Heart right ventricle (tissue), 16 donors: ENCODE measurements at regions not wholly inside any gene's neighbourhood (a gene's known extent, or its start where the extent isn't known, plus 50 kb on each side); places are given as distances from the start of the nearest gene placed in this dataset.

ENCODE experiments used
- ATAC-seq, 8 donors: fragments of 200-7000 bp; cut with Tn5 transposase; one replicate each; pipeline ENCODE4 v1.9.1; 2020; ENCODE audit warnings: mild to moderate bottlenecking in 8 of 8, moderate library complexity in 8 of 8, moderate number of reproducible peaks in 1 of 8
- DNase-seq, 2 donors: peaks; one replicate each; pipeline ENCODE4 v3.0.0-alpha.2; 2020
- H3K27ac ChIP-seq, 10 donors: fragments of 200-600 bp; sonication (generic) in 2 of 10; one replicate each; pipeline versions ENCODE4 v1.5.0 to v1.8.0; 2020 to 2022; ENCODE audit warnings: mild to moderate bottlenecking in 3 of 10
- H3K27me3 ChIP-seq, 7 donors: fragments of 200-600 bp; one replicate each; pipeline ENCODE4 v1.8.0; 2021 to 2022; ENCODE audit warnings: mild to moderate bottlenecking in 2 of 7
- H3K36me3 ChIP-seq, 9 donors: fragments of 200-600 bp; sonication (generic) in 1 of 9; one replicate each; pipeline versions ENCODE4 v1.5.0 to v1.8.0; 2020 to 2022; ENCODE audit warnings: mild to moderate bottlenecking in 2 of 9
- H3K4me1 ChIP-seq, 9 donors: fragments of 200-600 bp; sonication (generic) in 1 of 9; one replicate each; pipeline versions ENCODE4 v1.5.0 to v1.8.0; 2020 to 2022; ENCODE audit warnings: mild to moderate bottlenecking in 4 of 9
- H3K4me3 ChIP-seq, 10 donors: fragments of 200-600 bp; sonication (generic) in 2 of 10; one replicate each; pipeline versions ENCODE4 v1.5.0 to v1.8.0; 2020 to 2022; ENCODE audit warnings: mild to moderate bottlenecking in 7 of 10, moderate library complexity in 2 of 10
- H3K9me3 ChIP-seq, 11 donors: fragments of 200-600 bp in 10 of 11; sonication (generic) in 2 of 11; one replicate each; pipeline versions ENCODE4 v1.5.0 to v1.8.0; 2013 to 2022; ENCODE audit warnings: mild to moderate bottlenecking in 2 of 11, control low read depth in 1 of 11, moderate library complexity in 1 of 11
- WGBS, 2 donors: extraction: QIAGEN DNeasy Blood & Tissue Kit; methylation state at CpG; one replicate each; pipeline ENCODE4 v1.1.7; 2013; ENCODE audit warnings: inconsistent platforms in 1 of 2; 5-methylcytosine and 5-hydroxymethylcytosine counted together
- intact Hi-C, 10 donors: fragments of 100-400 bp; cut with DNase I; formaldehyde crosslinking; loops; one replicate each; pipeline versions ENCODE4 v1.11.1 to v1.14.2; 2022
- TF ChIP-seq, protein P1 (sequence below), 9 donors: fragments of 200-600 bp; sonication (generic) in 2 of 9; IDR thresholded peaks; one replicate each; pipeline versions ENCODE4 v1.5.0 to v1.8.0; 2021 to 2022; ENCODE audit warnings: antibody characterized with exemption in 9 of 9, mild to moderate bottlenecking in 5 of 9, moderate library complexity in 1 of 9
- donor health status: Arrhythmogenic right ventricular cardiomyopathy.
- donor health status: ischemic (EF 13 %, LVEDD 7.1; RV severe dilation, severe dysfunction).
- donor health status: healthy with polysubstance abuse.
- donor health status: DM: no; HTN: yes; CAD: no.
- donor health status: DM: no; HTN: no; CAD: no.
- donor health status: ischemic (EF 25% LVEDD 6.9; RV normal size, moderate dysfunction).
- donor health status: ischemic (EF 25% LVEDD 5.7; RV mildly dilated, moderate dysfunction).
- donor health status: healthy.
- donor health status: DM: yes; HTN: yes; CAD: no.
- donor health status: Ischemic cardiomyopathy.
- donor health status: ischemic (EF 35%, LVEDD 5.7; RV mildly dilated, moderate dysfunction).
- donor health status: nonischemic (EF 11% LVEDD 7.7; RV severe dilation, severe dysfunction).
- donor health status: DM: yes; HTN: yes; CAD: no.
- donor health status: PGD.
- donor health status: ischemic (EF 29% LVEDD 5.4; RV normal size, mild dysfunction).
- donor health status: nonischemic (EF 23%, LVEDD 6.1; RV moderate dilation, normal function).

DNA sequence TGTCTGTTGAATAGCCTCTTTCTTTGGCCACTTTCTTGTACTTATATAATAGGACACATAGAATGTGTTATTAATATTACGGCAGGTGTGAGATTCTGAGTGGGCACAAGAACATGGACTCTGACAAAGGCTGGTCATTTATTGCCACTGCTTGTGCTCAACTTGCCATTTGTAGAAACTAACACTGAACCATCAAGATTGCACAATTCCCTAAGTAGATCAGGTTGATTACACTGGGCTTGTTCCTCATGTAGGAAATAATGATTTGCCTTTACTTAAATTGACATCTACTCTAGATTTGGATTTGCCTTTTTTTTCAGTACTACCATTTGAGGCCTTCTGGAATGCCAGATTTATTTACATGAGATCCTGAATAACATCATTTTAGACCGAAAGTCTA, 342.7 kb upstream of the CWC22 start:
- no peak for DNase-seq
- H3K36me3 ChIP-seq: no peaks in the 10 kb centered on the region
- no peak overlapping the region for H3K27ac ChIP-seq
- intact Hi-C loops: loop anchor here in 1 of 10 donors (5.0 kb wide), 1 partner anchor 1782 kb away; no protein-coding TSS in a partner anchor
- H3K27me3 ChIP-seq: no peaks in the 10 kb centered on the region
- WGBS, 2 donors: 95 to 97% methylated on average over 2 of the region's 2 CpGs
- H3K9me3 ChIP-seq: no peaks in the 10 kb centered on the region
- no peak overlapping the region for H3K4me3 ChIP-seq
- ATAC-seq: no peak
- TF ChIP-seq, protein P1, sequence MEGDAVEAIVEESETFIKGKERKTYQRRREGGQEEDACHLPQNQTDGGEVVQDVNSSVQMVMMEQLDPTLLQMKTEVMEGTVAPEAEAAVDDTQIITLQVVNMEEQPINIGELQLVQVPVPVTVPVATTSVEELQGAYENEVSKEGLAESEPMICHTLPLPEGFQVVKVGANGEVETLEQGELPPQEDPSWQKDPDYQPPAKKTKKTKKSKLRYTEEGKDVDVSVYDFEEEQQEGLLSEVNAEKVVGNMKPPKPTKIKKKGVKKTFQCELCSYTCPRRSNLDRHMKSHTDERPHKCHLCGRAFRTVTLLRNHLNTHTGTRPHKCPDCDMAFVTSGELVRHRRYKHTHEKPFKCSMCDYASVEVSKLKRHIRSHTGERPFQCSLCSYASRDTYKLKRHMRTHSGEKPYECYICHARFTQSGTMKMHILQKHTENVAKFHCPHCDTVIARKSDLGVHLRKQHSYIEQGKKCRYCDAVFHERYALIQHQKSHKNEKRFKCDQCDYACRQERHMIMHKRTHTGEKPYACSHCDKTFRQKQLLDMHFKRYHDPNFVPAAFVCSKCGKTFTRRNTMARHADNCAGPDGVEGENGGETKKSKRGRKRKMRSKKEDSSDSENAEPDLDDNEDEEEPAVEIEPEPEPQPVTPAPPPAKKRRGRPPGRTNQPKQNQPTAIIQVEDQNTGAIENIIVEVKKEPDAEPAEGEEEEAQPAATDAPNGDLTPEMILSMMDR (IDR thresholded peaks at IDR 0.05): no peak
- H3K4me1 ChIP-seq: no peaks in the 10 kb centered on the region

DNA sequence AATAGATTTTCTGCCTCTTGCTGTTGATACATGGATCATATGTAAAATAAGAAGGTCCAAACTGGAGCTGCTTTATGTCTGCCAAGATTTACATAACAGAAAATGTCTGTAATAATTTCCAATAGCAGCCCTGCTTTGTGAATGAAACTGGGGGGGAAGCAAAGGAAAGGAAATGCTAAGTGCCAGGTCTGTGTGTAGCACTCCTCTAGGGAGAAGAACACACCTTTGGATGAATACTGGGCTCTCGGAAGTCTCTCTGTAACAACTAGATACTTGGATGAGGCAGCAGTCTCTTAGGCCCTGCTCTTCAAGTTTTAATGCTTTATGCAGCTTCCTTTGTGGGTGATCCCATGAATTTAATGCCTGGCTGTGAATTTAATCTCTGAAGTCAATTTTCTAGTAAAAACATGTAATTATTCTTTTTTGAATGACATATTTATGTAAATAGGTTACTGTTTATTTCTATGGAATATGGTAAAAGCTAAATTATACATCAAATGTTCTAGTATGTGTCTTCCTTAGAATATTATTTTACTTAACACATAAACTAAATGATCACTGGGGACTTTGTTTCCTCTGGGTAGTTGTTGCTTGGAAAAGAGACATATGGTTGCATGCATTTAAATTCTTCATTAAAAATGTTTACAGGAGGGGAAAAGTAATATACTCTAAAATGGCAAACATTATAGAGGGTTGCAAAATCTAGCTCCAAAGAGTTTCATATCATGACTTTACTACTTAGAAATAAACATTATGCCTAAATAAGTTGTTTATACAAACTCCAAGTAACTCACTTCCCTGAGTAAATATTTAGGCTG, 336.6 kb upstream of the CWC22 start:
- TF ChIP-seq, protein P1 (IDR thresholded peaks at IDR 0.05): no peak
- Histone ChIP-seq H3K4me3 (no peak overlapping the region), H3K9me3 (peaks cover 0 to 7% (median 3%) of the 10 kb centered on the region in 11 donors), H3K27ac (no peak overlapping the region), H3K27me3 (no peaks in the 10 kb centered on the region), H3K36me3 (no peaks in the 10 kb centered on the region), H3K4me1 (no peaks in the 10 kb centered on the region)
- ATAC-seq (no peak), DNase-seq (no peak)
- WGBS, 2 donors: 64 to 74% methylated on average over 1 of the region's 1 CpG
- intact Hi-C loops: no loop called here

DNA sequence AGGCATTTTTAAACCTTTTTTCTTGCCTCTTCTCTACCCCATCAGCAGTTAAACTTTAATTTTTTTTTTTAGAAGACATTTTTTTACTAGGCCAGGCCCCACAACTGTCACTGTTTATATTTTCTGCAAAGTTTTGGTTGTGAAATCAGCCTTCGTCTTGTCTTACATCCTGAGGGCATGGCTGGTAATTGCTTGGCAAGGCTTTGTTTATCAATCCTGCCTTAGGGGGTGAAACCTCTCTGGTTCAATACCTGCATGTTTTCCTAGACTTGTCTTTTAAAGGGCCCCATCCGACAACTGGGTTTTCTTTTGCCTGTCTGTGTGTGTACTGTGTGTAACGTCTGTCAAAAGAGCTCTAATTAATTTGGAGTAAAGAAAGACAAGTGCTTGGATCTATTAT, 330.0 kb upstream of the CWC22 start:
- intact Hi-C loops: no loop called here
- no peak for ATAC-seq
- TF ChIP-seq, protein P1 (IDR thresholded peaks at IDR 0.05): no peak

DNA sequence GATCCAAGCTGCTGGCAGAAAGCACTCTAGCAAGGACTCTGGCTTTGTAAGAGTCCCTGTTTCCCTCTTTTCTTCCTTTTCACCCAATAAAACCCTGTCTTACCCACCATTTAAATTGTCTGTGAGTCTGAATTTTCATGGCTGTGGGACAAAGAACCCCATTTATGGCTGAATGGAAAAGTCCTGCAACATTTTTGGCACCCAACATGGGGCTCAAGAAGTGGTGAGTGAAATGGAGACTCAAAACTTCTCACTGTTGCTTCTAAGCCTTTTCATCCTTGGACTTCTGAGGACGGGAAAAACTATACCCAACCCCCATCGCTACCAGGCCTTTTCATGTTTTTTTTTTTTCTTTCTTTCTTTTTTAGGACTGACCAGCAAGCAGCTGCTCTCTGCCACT, 329.5 kb upstream of the CWC22 start:
- intact Hi-C loops: no loop called here
- Histone ChIP-seq H3K27me3 (no peaks in the 10 kb centered on the region), H3K4me3 (no peak overlapping the region), H3K9me3 (peaks cover 0 to 60% (median 38%) of the 10 kb centered on the region in 11 donors), H3K27ac (no peak overlapping the region), H3K36me3 (no peaks in the 10 kb centered on the region), H3K4me1 (no peaks in the 10 kb centered on the region)
- no peak for DNase-seq
- TF ChIP-seq, protein P1 (IDR thresholded peaks at IDR 0.05): no peak
- 83 to 89% methylated on average over 2 of the region's 2 CpGs for WGBS, 2 donors
- ATAC-seq: no peak

More for the DNA sequence above, 330.0 kb upstream of the CWC22 start:
- Histone ChIP-seq H3K27ac (no peak overlapping the region), H3K9me3 (peaks cover 0 to 60% (median 38%) of the 10 kb centered on the region in 11 donors), H3K36me3 (no peaks in the 10 kb centered on the region), H3K4me3 (no peak overlapping the region), H3K27me3 (no peaks in the 10 kb centered on the region), H3K4me1 (no peaks in the 10 kb centered on the region)
- WGBS, 2 donors: 78 to 82% methylated on average over 3 of the region's 3 CpGs
- no peak for DNase-seq
